Mucosa of rectum (tissue), 2 donors: ENCODE measurements at regions not wholly inside any gene's neighbourhood (a gene's known extent, or its start where the extent isn't known, plus 50 kb on each side); places are given as distances from the start of the nearest gene placed in this dataset.

Experiments used
- H3K27ac ChIP-seq, 2 donors: one replicate each; pipeline ENCODE4 v1.7.0; 2013; ENCODE audit warnings: inconsistent platforms in 2 of 2, low read depth in 2 of 2, low read length in 2 of 2
- H3K27me3 ChIP-seq, 2 donors: one replicate each; pipeline ENCODE4 v1.7.0; 2013; ENCODE audit warnings: low read length in 2 of 2; ENCODE audit not compliant: control insufficient read depth in 2 of 2, insufficient read depth in 2 of 2
- H3K36me3 ChIP-seq, 2 donors: one replicate each; pipeline ENCODE4 v1.7.0; 2013; ENCODE audit warnings: low read length in 2 of 2; ENCODE audit not compliant: control insufficient read depth in 2 of 2, insufficient read depth in 2 of 2
- H3K4me1 ChIP-seq, 2 donors: one replicate each; pipeline ENCODE4 v1.7.0; 2013; ENCODE audit warnings: low read length in 2 of 2, mild to moderate bottlenecking in 1 of 2; ENCODE audit not compliant: control insufficient read depth in 2 of 2, insufficient read depth in 2 of 2
- H3K4me3 ChIP-seq, 2 donors: one replicate each; pipeline ENCODE4 v1.7.0; 2013; ENCODE audit warnings: low read length in 2 of 2
- H3K9ac ChIP-seq, 2 donors: one replicate each; pipeline ENCODE4 v1.7.0; 2013; ENCODE audit warnings: low read length in 2 of 2, low read depth in 1 of 2, mild to moderate bottlenecking in 1 of 2
- H3K9me3 ChIP-seq, 2 donors: one replicate each; pipeline ENCODE4 v1.7.0; 2013; ENCODE audit warnings: low read length in 2 of 2; ENCODE audit not compliant: control insufficient read depth in 2 of 2
- donor health status: healthy.
- donor health status: Normal muscosa, but diverticular disease.

GRCh38 chr3:24953060-24953771 lies 458.6 kb upstream of the THRB start:
- Histone ChIP-seq H3K9ac (no peak overlapping the region), H3K4me3 (no peak overlapping the region), H3K36me3 (no peaks in the 10 kb centered on the region), H3K9me3 (no peaks in the 10 kb centered on the region), H3K4me1 (no peaks in the 10 kb centered on the region), H3K27ac (no peak overlapping the region), H3K27me3 (no peaks in the 10 kb centered on the region)

GRCh38 chr3:24956613-24957012 lies 462.0 kb upstream of the THRB start:
- H3K9ac ChIP-seq: no peak overlapping the region
- no peak overlapping the region for H3K27ac ChIP-seq
- no peaks in the 10 kb centered on the region for H3K4me1 ChIP-seq
- no peaks in the 10 kb centered on the region for H3K27me3 ChIP-seq
- no peak overlapping the region for H3K4me3 ChIP-seq
- H3K36me3 ChIP-seq: no peaks in the 10 kb centered on the region
- H3K9me3 ChIP-seq: no peaks in the 10 kb centered on the region

DNA sequence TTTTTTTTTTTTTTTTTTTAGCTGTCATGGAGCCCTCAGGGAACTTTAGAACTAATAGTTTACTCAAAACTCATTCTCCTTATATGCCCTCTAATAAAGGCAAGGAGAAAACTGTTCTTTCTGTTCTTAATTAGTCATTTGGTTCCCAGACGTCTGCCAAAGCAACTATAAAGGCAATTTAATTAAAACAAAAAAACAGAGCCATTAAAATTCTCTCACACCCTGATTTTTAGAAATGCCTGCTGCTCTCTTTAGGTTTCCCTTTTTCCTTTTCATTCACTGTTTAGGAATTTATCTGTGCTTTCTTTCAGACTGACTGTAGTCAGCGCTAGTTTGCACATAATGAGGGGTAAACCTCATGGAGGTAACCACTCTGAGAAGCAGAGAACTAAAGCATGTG lies 463.6 kb upstream of the THRB start:
- Histone ChIP-seq H3K27ac (no peak overlapping the region), H3K9me3 (no peaks in the 10 kb centered on the region), H3K4me3 (no peak overlapping the region), H3K36me3 (no peaks in the 10 kb centered on the region), H3K4me1 (no peaks in the 10 kb centered on the region), H3K27me3 (no peaks in the 10 kb centered on the region), H3K9ac (no peak overlapping the region)

GRCh38 chr3:24958910-24959447 lies 464.3 kb upstream of the THRB start:
- Histone ChIP-seq H3K27me3 (no peaks in the 10 kb centered on the region), H3K4me3 (no peak overlapping the region), H3K36me3 (no peaks in the 10 kb centered on the region), H3K9ac (no peak overlapping the region), H3K9me3 (no peaks in the 10 kb centered on the region), H3K4me1 (no peaks in the 10 kb centered on the region), H3K27ac (no peak overlapping the region)

GRCh38 chr3:24963762-24964625 lies 464.1 kb upstream of the RARB start:
- H3K9me3 ChIP-seq: no peaks in the 10 kb centered on the region
- no peaks in the 10 kb centered on the region for H3K36me3 ChIP-seq
- no peaks in the 10 kb centered on the region for H3K4me1 ChIP-seq
- no peaks in the 10 kb centered on the region for H3K27me3 ChIP-seq
- no peak overlapping the region for H3K9ac ChIP-seq
- no peak overlapping the region for H3K27ac ChIP-seq
- no peak overlapping the region for H3K4me3 ChIP-seq

- Histone ChIP-seq H3K4me3 (no peak overlapping the region), H3K27me3 (no peaks in the 10 kb centered on the region), H3K36me3 (no peaks in the 10 kb centered on the region), H3K9me3 (no peaks in the 10 kb centered on the region), H3K9ac (no peak overlapping the region), H3K4me1 (no peaks in the 10 kb centered on the region), H3K27ac (no peak overlapping the region)
These were observed 462.2 kb upstream of the RARB start for GRCh38 chr3:24965706-24966385.

GRCh38 chr3:24968036-24968435 lies 460.0 kb upstream of the RARB start:
- H3K36me3 ChIP-seq: no peaks in the 10 kb centered on the region
- H3K9ac ChIP-seq: no peak overlapping the region
- no peaks in the 10 kb centered on the region for H3K4me1 ChIP-seq
- H3K9me3 ChIP-seq: no peaks in the 10 kb centered on the region
- no peak overlapping the region for H3K27ac ChIP-seq
- no peak overlapping the region for H3K4me3 ChIP-seq
- no peaks in the 10 kb centered on the region for H3K27me3 ChIP-seq

- H3K27ac ChIP-seq: no peak overlapping the region
- no peaks in the 10 kb centered on the region for H3K36me3 ChIP-seq
- H3K27me3 ChIP-seq: no peaks in the 10 kb centered on the region
- no peaks in the 10 kb centered on the region for H3K4me1 ChIP-seq
- H3K9me3 ChIP-seq: no peaks in the 10 kb centered on the region
- no peak overlapping the region for H3K9ac ChIP-seq
- no peak overlapping the region for H3K4me3 ChIP-seq
These were observed 455.6 kb upstream of the RARB start for GRCh38 chr3:24972491-24972890.

DNA sequence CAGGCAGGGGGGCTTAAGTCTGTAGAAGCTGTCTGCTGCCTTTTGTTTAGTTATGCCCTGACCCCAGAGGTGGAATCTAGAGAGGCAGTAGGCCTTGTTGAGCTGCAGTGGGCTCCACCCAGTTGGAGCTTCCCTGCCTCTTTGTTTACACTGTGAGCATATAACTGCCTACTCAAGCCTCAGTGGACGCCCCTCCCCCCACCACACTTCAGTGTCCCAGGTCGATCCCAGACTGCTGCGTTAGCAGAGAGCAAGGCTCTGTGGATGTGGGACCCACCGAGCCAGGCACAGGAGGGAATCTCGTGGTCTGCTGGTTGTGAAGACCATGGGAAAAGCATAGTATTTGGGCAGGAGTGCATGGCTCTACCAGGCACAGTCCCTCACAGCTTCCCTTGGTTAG lies 446.8 kb upstream of the RARB start:
- Histone ChIP-seq H3K27ac (no peak overlapping the region), H3K36me3 (no peaks in the 10 kb centered on the region), H3K27me3 (no peaks in the 10 kb centered on the region), H3K4me1 (no peaks in the 10 kb centered on the region), H3K9me3 (no peaks in the 10 kb centered on the region), H3K4me3 (no peak overlapping the region), H3K9ac (no peak overlapping the region)

GRCh38 chr3:24981924-24982323 lies 446.1 kb upstream of the RARB start:
- Histone ChIP-seq H3K9ac (no peak overlapping the region), H3K27me3 (no peaks in the 10 kb centered on the region), H3K9me3 (no peaks in the 10 kb centered on the region), H3K36me3 (no peaks in the 10 kb centered on the region), H3K27ac (no peak overlapping the region), H3K4me3 (no peak overlapping the region), H3K4me1 (no peaks in the 10 kb centered on the region)
